ENCODE measurements at regions not wholly inside any gene's neighbourhood (a gene's known extent, or its start where the extent isn't known, plus 50 kb on each side); places are given as distances from the start of the nearest gene placed in this dataset.
"Not testable (repeated sequence)": the region's sequence is repeated elsewhere in the genome, so short reads cannot be mapped to it uniquely, and the experiment has no call there.

GRCh38 chr1:83238654-83239053 lies 760.3 kb downstream of the TTLL7 start:
- DNase-seq (ENCODE audit: low read depth): not testable (repeated sequence)

GRCh38 chr1:83219788-83220187 lies 779.1 kb downstream of the TTLL7 start:
- not testable (repeated sequence) for DNase-seq (ENCODE audit: low read depth)

- DNase-seq (ENCODE audit: low read depth): not testable (repeated sequence)
Observed at GRCh38 chr1:83218036-83218716, 780.8 kb downstream of the TTLL7 start.

- DNase-seq (ENCODE audit: low read depth): not testable (repeated sequence)
Observed at GRCh38 chr1:83214317-83214716, 784.6 kb downstream of the TTLL7 start.

GRCh38 chr1:83213648-83214047 lies 785.3 kb downstream of the TTLL7 start:
- not testable (repeated sequence) for DNase-seq (ENCODE audit: low read depth)

GRCh38 chr1:83212033-83212432 lies 786.9 kb downstream of the TTLL7 start:
- DNase-seq (ENCODE audit: low read depth): not testable (repeated sequence)

- DNase-seq (ENCODE audit: low read depth): not testable (repeated sequence)
Observed at GRCh38 chr1:83208540-83208939, 790.4 kb downstream of the TTLL7 start.

GRCh38 chr1:83194610-83195009 lies 804.3 kb downstream of the TTLL7 start:
- not testable (repeated sequence) for DNase-seq (ENCODE audit: low read depth)

- not testable (repeated sequence) for DNase-seq (ENCODE audit: low read depth)
Observed at GRCh38 chr1:83182033-83182728, 816.8 kb downstream of the TTLL7 start.

GRCh38 chr1:83180621-83181020 lies 818.3 kb downstream of the TTLL7 start:
- not testable (repeated sequence) for DNase-seq (ENCODE audit: low read depth)

GRCh38 chr1:83167634-83168033 lies 831.3 kb downstream of the TTLL7 start:
- not testable (repeated sequence) for DNase-seq (ENCODE audit: low read depth)

- not testable (repeated sequence) for DNase-seq (ENCODE audit: low read depth)
Observed at GRCh38 chr1:83163879-83164475, 835.0 kb downstream of the TTLL7 start.

GRCh38 chr1:83158924-83159323 lies 840.0 kb downstream of the TTLL7 start:
- not testable (repeated sequence) for DNase-seq (ENCODE audit: low read depth)

- not testable (repeated sequence) for DNase-seq (ENCODE audit: low read depth)
Observed at GRCh38 chr1:83154306-83154705, 844.6 kb downstream of the TTLL7 start.

- DNase-seq (ENCODE audit: low read depth): not testable (repeated sequence)
Observed at GRCh38 chr1:83151167-83151898, 847.6 kb downstream of the TTLL7 start.

- DNase-seq (ENCODE audit: low read depth): not testable (repeated sequence)
Observed at GRCh38 chr1:83150479-83150878, 848.5 kb downstream of the TTLL7 start.

GRCh38 chr1:83145820-83146219 lies 853.1 kb downstream of the TTLL7 start:
- DNase-seq (ENCODE audit: low read depth): not testable (repeated sequence)

GRCh38 chr1:83142802-83143201 lies 856.1 kb downstream of the TTLL7 start:
- not testable (repeated sequence) for DNase-seq (ENCODE audit: low read depth)

GRCh38 chr1:83135524-83136157 lies 863.3 kb downstream of the TTLL7 start:
- not testable (repeated sequence) for DNase-seq (ENCODE audit: low read depth)

GRCh38 chr1:83134322-83135014 lies 864.5 kb downstream of the TTLL7 start:
- DNase-seq (ENCODE audit: low read depth): not testable (repeated sequence)

- DNase-seq (ENCODE audit: low read depth): no peak
Observed at GRCh38 chr1:83131692-83131955, 867.3 kb downstream of the TTLL7 start.

Measured in T-helper 22 cell (primary cell).